NCI-H128 (cell line): ENCODE measurements at regions not wholly inside any gene's neighbourhood (a gene's known extent, or its start where the extent isn't known, plus 50 kb on each side); places are given as distances from the start of the nearest gene placed in this dataset.

Source experiments
- DNase-seq: peaks from one replicate; lab custom pipeline; 2025; ENCODE audit not compliant: unreplicated experiment; lab: John Stamatoyannopoulos, UW

GRCh38 chr17:72403713-72404209 lies 282.9 kb downstream of the SOX9 start:
- DNase-seq = no peak

- no peak for DNase-seq
These were observed 284.1 kb downstream of the SOX9 start for GRCh38 chr17:72404872-72405271.

- no peak for DNase-seq
These were observed 284.9 kb downstream of the SOX9 start for GRCh38 chr17:72405662-72406230.

- DNase-seq = no peak
These were observed 285.7 kb downstream of the SOX9 start for GRCh38 chr17:72406498-72406897.

GRCh38 chr17:72407336-72407909 lies 286.6 kb downstream of the SOX9 start:
- DNase-seq = peak; percentile 16

GRCh38 chr17:72407931-72408330 lies 287.1 kb downstream of the SOX9 start:
- DNase-seq = no peak

- DNase-seq = no peak
These were observed 287.8 kb downstream of the SOX9 start for GRCh38 chr17:72408641-72409040.

- DNase-seq = no peak
These were observed 288.7 kb downstream of the SOX9 start for GRCh38 chr17:72409405-72410002.

- DNase-seq = no peak
These were observed 290.3 kb downstream of the SOX9 start for GRCh38 chr17:72411124-72411563.

- no peak for DNase-seq
These were observed 291.8 kb downstream of the SOX9 start for GRCh38 chr17:72412650-72413076.

GRCh38 chr17:72413077-72414031 lies 292.5 kb downstream of the SOX9 start:
- DNase-seq = no peak

- DNase-seq = no peak
These were observed 293.2 kb downstream of the SOX9 start for GRCh38 chr17:72414032-72414396.

GRCh38 chr17:72414967-72415853 lies 294.4 kb downstream of the SOX9 start:
- no peak for DNase-seq

- no peak for DNase-seq
These were observed 295.3 kb downstream of the SOX9 start for GRCh38 chr17:72416054-72416675.

GRCh38 chr17:72416905-72417304 lies 296.1 kb downstream of the SOX9 start:
- no peak for DNase-seq

- no peak for DNase-seq
These were observed 296.8 kb downstream of the SOX9 start for GRCh38 chr17:72417627-72418026.

- no peak for DNase-seq
These were observed 299.3 kb downstream of the SOX9 start for GRCh38 chr17:72419866-72420774.

- DNase-seq = no peak
These were observed 299.9 kb downstream of the SOX9 start for GRCh38 chr17:72420775-72421127.
